Dendritic cell treated with granulocyte-macrophage colony-stimulating factor and Interleukin-4, amounts not matched to agents 40 ng/mL and 50 ng/mL, for 4 days (primary cell): ENCODE measurements at regions not wholly inside any gene's neighbourhood (a gene's known extent, or its start where the extent isn't known, plus 50 kb on each side); places are given as distances from the start of the nearest gene placed in this dataset.

Experiments
- H3K27ac Mint-ChIP-seq: one replicate; pipeline ENCODE4 v1.8.0; 2022; ENCODE audit warnings: mild to moderate bottlenecking, mixed read lengths
- H3K27me3 Mint-ChIP-seq: one replicate; pipeline ENCODE4 v1.8.0; 2022; ENCODE audit warnings: mild to moderate bottlenecking, mixed read lengths
- H3K36me3 Mint-ChIP-seq: one replicate; pipeline ENCODE4 v1.8.0; 2022; ENCODE audit warnings: low read depth, mixed read lengths
- H3K4me1 Mint-ChIP-seq: one replicate; pipeline ENCODE4 v1.8.0; 2022; ENCODE audit warnings: low read depth, mixed read lengths
- H3K4me3 Mint-ChIP-seq: one replicate; pipeline ENCODE4 v1.8.0; 2022; ENCODE audit warnings: mild to moderate bottlenecking, moderate library complexity, mixed read lengths
- H3K9me3 Mint-ChIP-seq: one replicate; pipeline ENCODE4 v1.8.0; 2022; ENCODE audit warnings: mixed read lengths
- intact Hi-C: fragments of 100-400 bp; cut with micrococcal nuclease; formaldehyde crosslinking; loops from one replicate; pipeline ENCODE4 v1.15.0; 2022

- H3K27ac Mint-ChIP-seq = no peak overlapping the region
- no peak overlapping the region for H3K4me3 Mint-ChIP-seq
- H3K9me3 Mint-ChIP-seq = peaks cover 29% of the 10 kb centered on the region
- peaks cover 38% of the 10 kb centered on the region for H3K27me3 Mint-ChIP-seq
- peaks cover 3% of the 10 kb centered on the region for H3K4me1 Mint-ChIP-seq
- intact Hi-C loops = no loop called here
- H3K36me3 Mint-ChIP-seq = no peaks in the 10 kb centered on the region
Observed at GRCh38 chr2:217393585-217394032, 533.7 kb upstream of the TNP1 start.

- intact Hi-C loops = no loop called here
- peaks cover 39% of the 10 kb centered on the region for H3K27me3 Mint-ChIP-seq
- no peak overlapping the region for H3K27ac Mint-ChIP-seq
- H3K9me3 Mint-ChIP-seq = peaks cover 24% of the 10 kb centered on the region
- no peak overlapping the region for H3K4me3 Mint-ChIP-seq
- H3K36me3 Mint-ChIP-seq = no peaks in the 10 kb centered on the region
- peaks cover 2% of the 10 kb centered on the region for H3K4me1 Mint-ChIP-seq
Observed at GRCh38 chr2:217392930-217393584, 533.2 kb upstream of the TNP1 start.

GRCh38 chr2:217387776-217388387 is 528.0 kb upstream of the TNP1 start:
- Mint-ChIP-seq H3K36me3 (no peaks in the 10 kb centered on the region), H3K4me1 (peaks cover 6% of the 10 kb centered on the region), H3K9me3 (peaks cover 24% of the 10 kb centered on the region)

GRCh38 chr2:217386041-217386440 is 526.2 kb upstream of the TNP1 start:
- peaks cover 6% of the 10 kb centered on the region for H3K4me1 Mint-ChIP-seq
- peaks cover 13% of the 10 kb centered on the region for H3K9me3 Mint-ChIP-seq
- H3K36me3 Mint-ChIP-seq = no peaks in the 10 kb centered on the region
- no peak overlapping the region for H3K4me3 Mint-ChIP-seq
- H3K27ac Mint-ChIP-seq = no peak overlapping the region
- intact Hi-C loops = no loop called here
- H3K27me3 Mint-ChIP-seq = peaks cover 39% of the 10 kb centered on the region

More at GRCh38 chr2:217387776-217388387, 528.0 kb upstream of the TNP1 start:
- H3K27ac Mint-ChIP-seq = no peak overlapping the region
- intact Hi-C loops = no loop called here
- H3K4me3 Mint-ChIP-seq = no peak overlapping the region
- H3K27me3 Mint-ChIP-seq = peaks cover 48% of the 10 kb centered on the region

GRCh38 chr2:217383620-217384019 is 523.8 kb upstream of the TNP1 start:
- Mint-ChIP-seq H3K4me1 (peaks cover 6% of the 10 kb centered on the region), H3K4me3 (no peak overlapping the region), H3K9me3 (no peaks in the 10 kb centered on the region), H3K27me3 (peaks cover 40% of the 10 kb centered on the region), H3K36me3 (no peaks in the 10 kb centered on the region), H3K27ac (no peak overlapping the region)
- intact Hi-C loops = no loop called here

- intact Hi-C loops = no loop called here
- H3K4me1 Mint-ChIP-seq = peaks cover 1% of the 10 kb centered on the region
- H3K27me3 Mint-ChIP-seq = peaks cover 35% of the 10 kb centered on the region
- no peaks in the 10 kb centered on the region for H3K9me3 Mint-ChIP-seq
- H3K36me3 Mint-ChIP-seq = no peaks in the 10 kb centered on the region
- H3K27ac Mint-ChIP-seq = no peak overlapping the region
- H3K4me3 Mint-ChIP-seq = no peak overlapping the region
Observed at GRCh38 chr2:217382794-217383193, 522.9 kb upstream of the TNP1 start.

- Mint-ChIP-seq H3K27me3 (peaks cover 35% of the 10 kb centered on the region), H3K4me1 (peaks cover under 1% of the 10 kb centered on the region), H3K36me3 (no peaks in the 10 kb centered on the region), H3K27ac (no peak overlapping the region), H3K9me3 (no peaks in the 10 kb centered on the region), H3K4me3 (no peak overlapping the region)
- intact Hi-C loops = no loop called here
Observed at GRCh38 chr2:217379807-217380206, 519.9 kb upstream of the TNP1 start.

- no peaks in the 10 kb centered on the region for H3K9me3 Mint-ChIP-seq
- no peaks in the 10 kb centered on the region for H3K36me3 Mint-ChIP-seq
- peaks cover 57% of the 10 kb centered on the region for H3K27me3 Mint-ChIP-seq
- peaks cover 5% of the 10 kb centered on the region for H3K4me1 Mint-ChIP-seq
- intact Hi-C loops = no loop called here
- H3K4me3 Mint-ChIP-seq = no peak overlapping the region
- no peak overlapping the region for H3K27ac Mint-ChIP-seq
Observed at GRCh38 chr2:217372794-217373193, 512.9 kb upstream of the TNP1 start.

- Mint-ChIP-seq H3K9me3 (no peaks in the 10 kb centered on the region), H3K36me3 (no peaks in the 10 kb centered on the region), H3K27me3 (peaks cover 52% of the 10 kb centered on the region), H3K27ac (no peak overlapping the region), H3K4me1 (peaks cover 5% of the 10 kb centered on the region), H3K4me3 (no peak overlapping the region)
- intact Hi-C loops = no loop called here
Observed at GRCh38 chr2:217371781-217372213, 511.9 kb upstream of the TNP1 start.

GRCh38 chr2:217370391-217370790 is 510.5 kb upstream of the TNP1 start:
- Mint-ChIP-seq H3K4me1 (peaks cover 5% of the 10 kb centered on the region), H3K27ac (no peak overlapping the region), H3K27me3 (peaks cover 40% of the 10 kb centered on the region), H3K36me3 (no peaks in the 10 kb centered on the region), H3K9me3 (no peaks in the 10 kb centered on the region), H3K4me3 (no peak overlapping the region)
- intact Hi-C loops = no loop called here

- Mint-ChIP-seq H3K36me3 (no peaks in the 10 kb centered on the region), H3K27ac (no peak overlapping the region), H3K9me3 (no peaks in the 10 kb centered on the region), H3K4me3 (no peak overlapping the region), H3K27me3 (peaks cover 48% of the 10 kb centered on the region), H3K4me1 (peaks cover 21% of the 10 kb centered on the region)
- intact Hi-C loops = no loop called here
Observed at GRCh38 chr2:217367464-217367863, 507.6 kb upstream of the TNP1 start.

GRCh38 chr2:217366966-217367365 is 507.1 kb upstream of the TNP1 start:
- H3K36me3 Mint-ChIP-seq = no peaks in the 10 kb centered on the region
- peaks cover 47% of the 10 kb centered on the region for H3K27me3 Mint-ChIP-seq
- peaks cover 26% of the 10 kb centered on the region for H3K4me1 Mint-ChIP-seq
- intact Hi-C loops = no loop called here
- H3K9me3 Mint-ChIP-seq = no peaks in the 10 kb centered on the region
- H3K27ac Mint-ChIP-seq = no peak overlapping the region
- no peak overlapping the region for H3K4me3 Mint-ChIP-seq

- intact Hi-C loops = no loop called here
- no peak overlapping the region for H3K27ac Mint-ChIP-seq
- H3K4me1 Mint-ChIP-seq = peaks cover 31% of the 10 kb centered on the region
- no peaks in the 10 kb centered on the region for H3K36me3 Mint-ChIP-seq
- no peak overlapping the region for H3K4me3 Mint-ChIP-seq
- H3K9me3 Mint-ChIP-seq = no peaks in the 10 kb centered on the region
- peaks cover 45% of the 10 kb centered on the region for H3K27me3 Mint-ChIP-seq
Observed at GRCh38 chr2:217366266-217366895, 506.5 kb upstream of the TNP1 start.

- intact Hi-C loops = no loop called here
- Mint-ChIP-seq H3K36me3 (no peaks in the 10 kb centered on the region), H3K27ac (no peak overlapping the region), H3K27me3 (peaks cover 51% of the 10 kb centered on the region), H3K4me3 (no peak overlapping the region), H3K4me1 (peaks cover 38% of the 10 kb centered on the region), H3K9me3 (no peaks in the 10 kb centered on the region)
Observed at GRCh38 chr2:217365656-217366055, 505.8 kb upstream of the TNP1 start.
